A549 (cell line): ENCODE measurements at regions not wholly inside any gene's neighbourhood (a gene's known extent, or its start where the extent isn't known, plus 50 kb on each side); places are given as distances from the start of the nearest gene placed in this dataset.

Source experiments
- ATAC-seq, 2 experiments: fragments of 200-7000 bp in 1 of 2; fragments of >200 bp in 1 of 2; cut with Nextera tagmentation in 1 of 2; cut with Tn5 transposase in 1 of 2; 3 replicates each; pipeline versions ENCODE4 v1.8.0 to v1.9.1; 2018 to 2020; ENCODE audit warnings: mild to moderate bottlenecking in 1 of 2, moderate library complexity in 1 of 2
- CTCF ChIA-PET: fragments of 300-600 bp; sonication (Branson Sonifier 250); formaldehyde crosslinking; extraction: SDS; loops from one replicate; lab custom pipeline; 2021; ENCODE audit warnings: antibody characterized with exemption, inconsistent platforms; lab: Yijun Ruan, JAX
- POLR2A ChIA-PET: fragments of 350-600 bp; formaldehyde crosslinking; extraction: SDS; loops from one replicate; lab custom pipeline; 2021; ENCODE audit warnings: antibody characterized with exemption, inconsistent platforms; lab: Yijun Ruan, JAX
- DNase-seq, 2 experiments: peaks; one replicate each; pipeline versions ENCODE4 v3.0.0 to v3.0.0-alpha.2; 2011 to 2016; ENCODE audit warnings: low read depth in 1 of 2, low spot score in 1 of 2
- FAIRE-seq: peaks from 2 replicates; lab custom pipeline; 2011; peaks lifted over from hg19 to GRCh38; lab: Jason Lieb, UNC
- H3K27ac ChIP-seq, 2 experiments: fragments of >200 bp; sonication (Bioruptor Twin); formaldehyde crosslinking; 3 replicates each; pipeline ENCODE4 v1.5.1; 2016 to 2017
- H3K4me1 ChIP-seq: fragments of >200 bp; sonication (Bioruptor Twin); formaldehyde crosslinking; 3 replicates; pipeline ENCODE4 v1.6.1; 2016
- H3K4me2 ChIP-seq: fragments of >200 bp; sonication (Bioruptor Twin); formaldehyde crosslinking; 3 replicates; pipeline ENCODE4 v1.6.1; 2016
- H3K4me3 ChIP-seq: fragments of >200 bp; sonication (Bioruptor Twin); formaldehyde crosslinking; 3 replicates; pipeline ENCODE4 v1.5.1; 2016
- H3K9me3 ChIP-seq: fragments of >200 bp; sonication (Bioruptor Twin); formaldehyde crosslinking; 3 replicates; pipeline ENCODE4 v1.6.1; 2016
- BHLHE40 ChIP-seq: IDR thresholded peaks from 2 replicates; pipeline ENCODE4 v1.6.1; 2012; ENCODE audit warnings: low read depth, low read length, inconsistent platforms
- CHD4 ChIP-seq: fragments of 200-600 bp; sonication (generic); IDR thresholded peaks from 2 replicates; pipeline ENCODE4 v1.6.1; 2016; ENCODE audit warnings: antibody characterized with exemption, mild to moderate bottlenecking, borderline replicate concordance
- EHF ChIP-seq: fragments of 250-450 bp; sonication (Bioruptor Pico); IDR thresholded peaks from 2 replicates; pipeline ENCODE4 v1.5.0; 2020; ENCODE audit warnings: mild to moderate bottlenecking
- EP300 ChIP-seq, 2 experiments: fragments of >200 bp; sonication (Bioruptor Twin); formaldehyde crosslinking; IDR thresholded peaks; 2 replicates in 1 of 2; 3 replicates in 1 of 2; pipeline ENCODE4 v1.6.1; 2016 to 2017
- FOSB ChIP-seq: fragments of 250-450 bp; sonication (Bioruptor Pico); IDR thresholded peaks from 2 replicates; pipeline ENCODE4 v1.5.0; 2020; ENCODE audit warnings: mild to moderate bottlenecking, moderate library complexity
- FOSL2 ChIP-seq, 2 experiments: fragments of 450-650 bp in 1 of 2; fragments of >200 bp in 1 of 2; sonication (Bioruptor Twin) in 1 of 2; formaldehyde crosslinking; IDR thresholded peaks; 2 replicates each; pipeline versions ENCODE4 v1.5.0 to v1.6.1; 2016 to 2020; ENCODE audit warnings: mild to moderate bottlenecking in 1 of 2, moderate library complexity in 1 of 2
- FOXS1 ChIP-seq: fragments of 250-450 bp; sonication (Bioruptor Pico); IDR thresholded peaks from 2 replicates; pipeline ENCODE4 v1.5.0; 2020; ENCODE audit warnings: mild to moderate bottlenecking, moderate library complexity
- HOXA7 ChIP-seq: fragments of 250-450 bp; sonication (Bioruptor Pico); IDR thresholded peaks from 2 replicates; pipeline ENCODE4 v1.5.0; 2020; ENCODE audit warnings: mild to moderate bottlenecking, moderate library complexity
- HOXB13 ChIP-seq: fragments of 250-450 bp; sonication (Bioruptor Pico); IDR thresholded peaks from 2 replicates; pipeline ENCODE4 v1.5.0; 2020; ENCODE audit warnings: low read depth, mild to moderate bottlenecking, moderate library complexity
- HOXB5 ChIP-seq: fragments of 250-450 bp; sonication (Bioruptor Pico); IDR thresholded peaks from 2 replicates; pipeline ENCODE4 v1.5.0; 2020; ENCODE audit warnings: mild to moderate bottlenecking, moderate library complexity
- JUNB ChIP-seq: fragments of >200 bp; sonication (Bioruptor Twin); formaldehyde crosslinking; IDR thresholded peaks from 2 replicates; pipeline ENCODE4 v1.6.1; 2016
- KDM1A ChIP-seq: fragments of 200-600 bp; sonication (generic); IDR thresholded peaks from 2 replicates; pipeline ENCODE4 v1.6.1; 2016; ENCODE audit warnings: low read depth, mild to moderate bottlenecking
- KDM5A ChIP-seq: fragments of 200-600 bp; sonication (generic); IDR thresholded peaks from 2 replicates; pipeline ENCODE4 v1.6.1; 2016; ENCODE audit warnings: antibody characterized with exemption, mild to moderate bottlenecking
- MAFK ChIP-seq: fragments of 450-650 bp; IDR thresholded peaks from 2 replicates; pipeline ENCODE4 v1.6.1; 2014; ENCODE audit not compliant: partially characterized antibody
- NFE2L2 ChIP-seq: fragments of 150-350 bp; conservative IDR thresholded peaks from 2 replicates; pipeline ENCODE4 v1.6.1; 2014; ENCODE audit warnings: low read length
- NPAS2 ChIP-seq: fragments of 250-450 bp; sonication (Bioruptor Pico); IDR thresholded peaks from 2 replicates; pipeline ENCODE4 v1.8.0; 2022; ENCODE audit warnings: mild to moderate bottlenecking, moderate library complexity, borderline replicate concordance
- POLR2A ChIP-seq: IDR thresholded peaks from 2 replicates; pipeline ENCODE4 v1.6.1; 2012; ENCODE audit warnings: mild to moderate bottlenecking, low read length
- POLR2AphosphoS2 ChIP-seq: conservative IDR thresholded peaks from 2 replicates; pipeline ENCODE4 v1.6.1; 2012; ENCODE audit warnings: low read length, improper control_type of control experiment, inconsistent platforms
- RAD21 ChIP-seq, 2 experiments: fragments of >200 bp in 1 of 2; sonication (Bioruptor Twin) in 1 of 2; formaldehyde crosslinking in 1 of 2; IDR thresholded peaks in 1 of 2; conservative IDR thresholded peaks in 1 of 2; 2 replicates in 1 of 2; 3 replicates in 1 of 2; pipeline ENCODE4 v1.6.1; 2012 to 2018; ENCODE audit warnings: inconsistent platforms in 1 of 2
- SMC3 ChIP-seq: fragments of >200 bp; sonication (Bioruptor Twin); formaldehyde crosslinking; IDR thresholded peaks from 3 replicates; pipeline ENCODE4 v1.6.1; 2018; ENCODE audit warnings: inconsistent platforms
- TFCP2L1 ChIP-seq: fragments of 250-450 bp; sonication (Bioruptor Pico); IDR thresholded peaks from 2 replicates; pipeline ENCODE4 v1.5.0; 2021; ENCODE audit warnings: mild to moderate bottlenecking
- TP53 ChIP-seq: fragments of 250-450 bp; sonication (Bioruptor Pico); IDR thresholded peaks from 2 replicates; pipeline ENCODE4 v1.5.0; 2021; ENCODE audit warnings: mild to moderate bottlenecking, moderate library complexity
- ZSCAN20 ChIP-seq: fragments of 250-450 bp; sonication (Bioruptor Pico); IDR thresholded peaks from 2 replicates; pipeline ENCODE4 v1.8.0; 2022; ENCODE audit warnings: mild to moderate bottlenecking, moderate library complexity
- WGBS: methylation state at CpG from one replicate; pipeline ENCODE4 v1.1.6; 2017; ENCODE audit errors: missing lambda C conversion rate; 5-methylcytosine and 5-hydroxymethylcytosine counted together
- TF ChIP-seq, protein P1 (sequence below): fragments of 450-650 bp; IDR thresholded peaks from 2 replicates; pipeline ENCODE4 v1.6.1; 2014; ENCODE audit warnings: antibody characterized with exemption
- TF ChIP-seq, protein P2 (sequence below): fragments of 250-450 bp; sonication (Bioruptor Pico); IDR thresholded peaks from 2 replicates; pipeline ENCODE4 v1.5.0; 2020; ENCODE audit warnings: low read depth, mild to moderate bottlenecking, moderate library complexity
- TF ChIP-seq, protein P3 (sequence below): fragments of 150-350 bp; IDR thresholded peaks from 2 replicates; pipeline ENCODE4 v1.6.1; 2014; ENCODE audit warnings: low read depth, mild to moderate bottlenecking, low read length
- TF ChIP-seq, protein P4 (sequence below): fragments of >200 bp; sonication (Bioruptor Twin); formaldehyde crosslinking; IDR thresholded peaks from 3 replicates; pipeline ENCODE4 v1.5.1; 2016

DNA sequence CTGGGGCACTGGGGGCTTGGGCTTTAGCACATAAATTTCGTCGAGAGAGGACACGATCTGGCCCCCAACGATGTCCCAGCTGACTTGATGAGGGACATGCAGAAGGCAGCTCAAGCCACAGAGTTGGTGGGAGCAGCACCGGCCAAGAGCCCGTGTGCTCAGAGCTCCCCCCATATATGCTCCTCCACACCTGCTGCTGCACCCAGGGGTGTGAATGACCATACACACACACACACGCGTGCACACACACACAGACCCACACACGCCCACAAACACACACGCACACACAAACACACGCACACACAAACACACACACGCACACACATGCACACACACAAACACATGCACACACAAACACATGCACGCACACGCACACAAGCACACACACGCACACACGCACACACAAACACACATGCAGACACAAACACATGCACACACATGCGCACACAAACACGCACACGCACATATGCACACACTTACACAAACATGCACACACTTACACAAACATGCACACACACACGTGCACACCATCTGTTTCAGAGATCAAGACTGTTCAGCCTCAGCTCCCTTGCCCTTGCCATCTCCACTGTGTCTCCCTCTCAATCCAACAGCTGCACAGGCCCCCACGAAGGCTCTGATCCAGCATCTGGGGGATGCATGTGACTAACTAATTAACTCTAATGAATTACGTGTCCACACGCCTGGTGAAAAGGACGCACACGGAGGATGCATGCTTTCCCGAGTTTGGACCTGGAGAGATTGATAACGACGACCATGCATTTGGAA lies 85.6 kb upstream of the TNRC6C start:
- TF ChIP-seq HOXB5 (CRISPR knock-in tag) (no peak), KDM1A (no peak), TP53 (CRISPR knock-in tag) (no peak), HOXB13 (CRISPR knock-in tag) (no peak), FOSL2 (IDR thresholded peaks at IDR 0.05) (no peak), FOSL2 (CRISPR knock-in tag; IDR thresholded peaks at IDR 0.05) (no peak), SMC3 (no peak), TFCP2L1 (CRISPR knock-in tag) (no peak), ZSCAN20 (no peak), BHLHE40 (no peak), POLR2AphosphoS2 (no peak), HOXA7 (CRISPR knock-in tag) (no peak), POLR2A (no peak), MAFK (no peak), CHD4 (no peak)

DNA sequence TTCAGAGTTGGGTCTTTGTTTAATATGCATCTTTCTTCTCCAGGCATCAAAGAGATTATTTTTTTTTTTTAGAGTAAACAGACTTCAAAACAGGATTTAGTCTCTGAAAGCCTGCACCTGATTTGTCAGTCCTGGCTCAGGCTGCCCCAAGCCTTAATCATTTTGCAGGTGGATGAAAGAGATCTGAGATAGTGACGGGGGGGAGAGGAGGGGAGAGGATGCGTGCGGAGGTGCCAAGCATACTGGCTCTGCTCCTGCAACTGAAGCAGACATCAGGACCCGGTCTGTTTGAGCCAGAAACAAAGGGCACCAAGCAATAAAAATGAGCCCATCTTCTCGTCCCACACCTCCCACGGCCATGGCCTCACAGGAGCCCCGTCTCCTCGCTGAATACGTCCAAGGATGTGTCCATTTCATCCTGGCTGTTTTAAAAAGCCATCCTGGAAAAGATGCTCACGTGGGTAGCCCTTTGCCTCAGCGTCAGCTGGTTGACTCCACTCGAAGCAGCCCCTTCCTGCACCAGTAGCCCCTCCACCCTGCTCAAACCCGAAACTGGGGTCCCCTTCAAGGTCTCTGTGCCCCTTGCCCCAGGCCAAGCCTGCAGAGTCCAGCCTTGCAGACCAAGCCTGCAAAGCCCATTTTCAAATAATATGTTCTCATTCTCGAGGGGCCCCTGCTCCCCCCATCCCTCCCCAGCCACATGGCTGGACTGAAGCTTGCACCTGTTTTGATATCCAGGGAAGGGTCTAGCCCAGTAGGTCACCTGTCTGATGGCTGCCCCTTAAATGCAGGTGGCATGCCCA lies 84.8 kb upstream of the TNRC6C start:
- no peaks in the 10 kb centered on the region for H3K4me1 ChIP-seq
- H3K4me3 ChIP-seq, result no peak overlapping the region
- no peak for ATAC-seq
- DNase-seq, result no peak
- TF ChIP-seq HOXA7 (CRISPR knock-in tag) (no peak), NFE2L2 (no peak), FOXS1 (CRISPR knock-in tag) (no peak), POLR2AphosphoS2 (no peak), EP300 (IDR thresholded peaks at IDR 0.05) (no peak), NPAS2 (no peak), JUNB (no peak), RAD21 (conservative IDR thresholded peaks at IDR 0.05 in 1 of 2, IDR thresholded peaks at IDR 0.05 in 1 of 2) (no peak), TP53 (CRISPR knock-in tag) (no peak), KDM5A (no peak)
- TF ChIP-seq, all 56 proteins: peak for 0
- peaks cover 27% of the 10 kb centered on the region for H3K9me3 ChIP-seq
- POLR2A ChIA-PET, result no interaction called here
- WGBS, result 17% methylated on average over 14 of the region's 14 CpGs
- no peak overlapping the region for H3K4me2 ChIP-seq
- CTCF ChIA-PET, result interaction anchor here (0.7 to 1.4 kb wide), 2 partner anchors 10 to 12 kb away, joined by 3 read pairs; no protein-coding TSS in a partner anchor
- no peak overlapping the region for H3K27ac ChIP-seq
- no peak for FAIRE-seq

More for the DNA sequence above, 85.6 kb upstream of the TNRC6C start:
- H3K4me3 ChIP-seq, result no peak overlapping the region
- no peak overlapping the region for H3K4me2 ChIP-seq
- ChIA-PET CTCF (no interaction called here), POLR2A (no interaction called here)
- DNase-seq (no peak), ATAC-seq (no peak), FAIRE-seq (no peak)
- H3K4me1 ChIP-seq, result no peaks in the 10 kb centered on the region
- H3K9me3 ChIP-seq, result peaks cover 27% of the 10 kb centered on the region
- H3K27ac ChIP-seq, result no peak overlapping the region
- 49% methylated on average over 28 of the region's 28 CpGs for WGBS

DNA sequence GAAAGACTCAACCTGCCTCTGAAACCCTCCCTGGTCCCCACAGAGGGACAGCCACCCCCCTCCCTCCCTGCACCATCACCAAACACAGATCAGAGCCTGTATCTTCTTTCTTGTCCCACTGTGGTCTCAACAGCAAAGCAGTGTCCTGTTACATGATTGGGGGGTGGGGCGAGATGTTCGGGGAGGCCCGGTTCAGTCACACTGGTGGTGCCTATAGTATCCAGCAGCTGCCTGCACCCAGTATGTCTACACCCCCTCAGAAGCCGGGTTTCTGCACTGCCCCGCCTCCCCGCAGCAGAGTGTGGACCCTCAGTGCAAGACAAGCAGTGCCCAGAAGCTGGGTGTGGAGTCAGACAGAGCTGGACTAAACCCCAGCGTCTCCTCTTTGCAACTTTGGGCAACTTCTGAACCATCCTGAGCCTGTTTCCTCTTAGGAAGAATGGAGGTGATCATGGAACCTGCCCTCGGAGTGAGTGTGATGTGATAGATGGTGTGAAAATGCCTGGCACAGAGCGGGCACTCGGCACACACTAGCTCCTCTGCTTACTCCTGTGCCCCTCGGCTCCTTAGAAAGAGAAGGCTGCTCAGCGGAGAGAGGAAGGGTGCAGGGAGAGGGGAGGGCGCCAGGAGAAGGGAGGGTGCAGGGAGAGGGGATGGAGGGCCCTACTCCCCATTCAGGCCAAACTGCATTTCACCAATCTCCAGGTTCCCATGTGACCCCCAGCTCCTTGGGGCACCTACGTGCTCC lies 84.0 kb upstream of the TNRC6C start:
- Histone ChIP-seq H3K9me3 (peaks cover 27% of the 10 kb centered on the region), H3K27ac (no peak overlapping the region), H3K4me1 (no peaks in the 10 kb centered on the region), H3K4me3 (no peak overlapping the region)
- FAIRE-seq (no peak), ATAC-seq (no peak), DNase-seq (no peak)
- 32% methylated on average over 14 of the region's 14 CpGs for WGBS
- ChIA-PET POLR2A (no interaction called here), CTCF (interaction anchor here (0.6 to 2.8 kb wide), 4 partner anchors 10 to 1213 kb away, joined by 3 to 9 read pairs (median 3); no protein-coding TSS in a partner anchor)
- TF ChIP-seq NFE2L2 (no peak), EHF (CRISPR knock-in tag) (no peak), FOSB (CRISPR knock-in tag) (no peak), BHLHE40 (no peak)
- TF ChIP-seq, protein P1, sequence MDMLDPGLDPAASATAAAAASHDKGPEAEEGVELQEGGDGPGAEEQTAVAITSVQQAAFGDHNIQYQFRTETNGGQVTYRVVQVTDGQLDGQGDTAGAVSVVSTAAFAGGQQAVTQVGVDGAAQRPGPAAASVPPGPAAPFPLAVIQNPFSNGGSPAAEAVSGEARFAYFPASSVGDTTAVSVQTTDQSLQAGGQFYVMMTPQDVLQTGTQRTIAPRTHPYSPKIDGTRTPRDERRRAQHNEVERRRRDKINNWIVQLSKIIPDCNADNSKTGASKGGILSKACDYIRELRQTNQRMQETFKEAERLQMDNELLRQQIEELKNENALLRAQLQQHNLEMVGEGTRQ, result no peak
- TF ChIP-seq, protein P2, sequence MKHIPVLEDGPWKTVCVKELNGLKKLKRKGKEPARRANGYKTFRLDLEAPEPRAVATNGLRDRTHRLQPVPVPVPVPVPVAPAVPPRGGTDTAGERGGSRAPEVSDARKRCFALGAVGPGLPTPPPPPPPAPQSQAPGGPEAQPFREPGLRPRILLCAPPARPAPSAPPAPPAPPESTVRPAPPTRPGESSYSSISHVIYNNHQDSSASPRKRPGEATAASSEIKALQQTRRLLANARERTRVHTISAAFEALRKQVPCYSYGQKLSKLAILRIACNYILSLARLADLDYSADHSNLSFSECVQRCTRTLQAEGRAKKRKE, result no peak
- TF ChIP-seq, protein P3, sequence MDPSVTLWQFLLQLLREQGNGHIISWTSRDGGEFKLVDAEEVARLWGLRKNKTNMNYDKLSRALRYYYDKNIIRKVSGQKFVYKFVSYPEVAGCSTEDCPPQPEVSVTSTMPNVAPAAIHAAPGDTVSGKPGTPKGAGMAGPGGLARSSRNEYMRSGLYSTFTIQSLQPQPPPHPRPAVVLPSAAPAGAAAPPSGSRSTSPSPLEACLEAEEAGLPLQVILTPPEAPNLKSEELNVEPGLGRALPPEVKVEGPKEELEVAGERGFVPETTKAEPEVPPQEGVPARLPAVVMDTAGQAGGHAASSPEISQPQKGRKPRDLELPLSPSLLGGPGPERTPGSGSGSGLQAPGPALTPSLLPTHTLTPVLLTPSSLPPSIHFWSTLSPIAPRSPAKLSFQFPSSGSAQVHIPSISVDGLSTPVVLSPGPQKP, result no peak
- TF ChIP-seq, protein P4, sequence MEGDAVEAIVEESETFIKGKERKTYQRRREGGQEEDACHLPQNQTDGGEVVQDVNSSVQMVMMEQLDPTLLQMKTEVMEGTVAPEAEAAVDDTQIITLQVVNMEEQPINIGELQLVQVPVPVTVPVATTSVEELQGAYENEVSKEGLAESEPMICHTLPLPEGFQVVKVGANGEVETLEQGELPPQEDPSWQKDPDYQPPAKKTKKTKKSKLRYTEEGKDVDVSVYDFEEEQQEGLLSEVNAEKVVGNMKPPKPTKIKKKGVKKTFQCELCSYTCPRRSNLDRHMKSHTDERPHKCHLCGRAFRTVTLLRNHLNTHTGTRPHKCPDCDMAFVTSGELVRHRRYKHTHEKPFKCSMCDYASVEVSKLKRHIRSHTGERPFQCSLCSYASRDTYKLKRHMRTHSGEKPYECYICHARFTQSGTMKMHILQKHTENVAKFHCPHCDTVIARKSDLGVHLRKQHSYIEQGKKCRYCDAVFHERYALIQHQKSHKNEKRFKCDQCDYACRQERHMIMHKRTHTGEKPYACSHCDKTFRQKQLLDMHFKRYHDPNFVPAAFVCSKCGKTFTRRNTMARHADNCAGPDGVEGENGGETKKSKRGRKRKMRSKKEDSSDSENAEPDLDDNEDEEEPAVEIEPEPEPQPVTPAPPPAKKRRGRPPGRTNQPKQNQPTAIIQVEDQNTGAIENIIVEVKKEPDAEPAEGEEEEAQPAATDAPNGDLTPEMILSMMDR, result no peak
- TF ChIP-seq, all 56 proteins: peak for 0
- H3K4me2 ChIP-seq, result no peak overlapping the region
